GM12873 (cell line): ENCODE measurements at regions not wholly inside any gene's neighbourhood (a gene's known extent, or its start where the extent isn't known, plus 50 kb on each side); places are given as distances from the start of the nearest gene placed in this dataset.

Experiments used
- CTCF ChIP-seq: IDR thresholded peaks from 2 replicates; pipeline ENCODE4 v1.5.1; 2012; ENCODE audit warnings: low read depth, mild to moderate bottlenecking, moderate library complexity, low read length, control low read depth; ENCODE audit not compliant: insufficient read depth; ENCODE audit errors: missing control alignments

- no peak for TF ChIP-seq CTCF
Observed at GRCh38 chr2:236875906-236876505, 209.7 kb upstream of the COPS8 start.

GRCh38 chr2:236876642-236877041 is 209.0 kb upstream of the COPS8 start:
- no peak for TF ChIP-seq CTCF

- no peak for TF ChIP-seq CTCF
Observed at GRCh38 chr2:236877972-236878371, 207.7 kb upstream of the COPS8 start.

- no peak for TF ChIP-seq CTCF
Observed at GRCh38 chr2:236879416-236879963, 206.2 kb upstream of the COPS8 start.

GRCh38 chr2:236882074-236882473 is 203.6 kb upstream of the COPS8 start:
- TF ChIP-seq CTCF: no peak

- no peak for TF ChIP-seq CTCF
Observed at GRCh38 chr2:236882930-236883329, 202.8 kb upstream of the COPS8 start.

GRCh38 chr2:236883819-236884218 is 201.9 kb upstream of the COPS8 start:
- no peak for TF ChIP-seq CTCF
